H1 (cell line): ENCODE measurements at regions not wholly inside any gene's neighbourhood (a gene's known extent, or its start where the extent isn't known, plus 50 kb on each side); places are given as distances from the start of the nearest gene placed in this dataset.

Experiments used
- CTCF ChIP-seq, 3 experiments: IDR thresholded peaks; 1 replicate in 2 of 3; 2 replicates in 1 of 3; pipeline versions ENCODE4 v1.5.1 to v1.6.1; 2011; ENCODE audit warnings: low read length in 3 of 3, mild to moderate bottlenecking in 3 of 3, inconsistent platforms in 2 of 3, low read depth in 1 of 3, moderate library complexity in 1 of 3; ENCODE audit not compliant: insufficient read depth in 1 of 3; ENCODE audit errors: control extremely low read depth in 1 of 3
- MAFK ChIP-seq: IDR thresholded peaks from 2 replicates; pipeline ENCODE4 v1.6.1; 2012; ENCODE audit warnings: low read depth, mild to moderate bottlenecking, improper control_type of control experiment, low read length

GRCh38 chr5:163619273-163619934 lies 114.0 kb downstream of the MAT2B start:
- TF ChIP-seq CTCF (IDR thresholded peaks at IDR 0.05; ENCODE audit: control extremely low read depth in 1 of 3, insufficient read depth in 1 of 3, low read depth in 1 of 3, low read length in 3 of 3) (no peak), MAFK (no peak)
